ENCODE measurements at regions not wholly inside any gene's neighbourhood (a gene's known extent, or its start where the extent isn't known, plus 50 kb on each side); places are given as distances from the start of the nearest gene placed in this dataset.

DNA sequence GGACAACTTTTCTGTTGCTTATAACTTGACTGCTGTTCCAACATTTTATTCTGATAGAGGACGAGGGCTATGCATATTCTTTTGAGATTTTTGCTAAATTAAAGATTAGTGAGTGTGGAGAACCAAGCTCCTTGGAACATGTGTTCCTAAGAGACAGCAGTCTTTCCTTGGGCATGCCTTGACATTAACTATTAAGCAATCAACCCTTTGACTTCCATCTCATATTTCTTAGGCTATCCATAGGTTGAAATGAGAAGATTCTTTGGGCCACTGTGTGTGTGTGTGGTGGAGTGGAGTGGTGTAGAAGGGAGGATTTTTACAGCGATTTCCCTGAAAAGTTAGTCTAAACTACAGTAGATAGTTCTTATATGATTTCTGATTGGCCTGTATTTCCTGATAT lies 127.4 kb upstream of the POF1B start:
- no peak for TF ChIP-seq POLR2AphosphoS5 (IDR thresholded peaks at IDR 0.05; ENCODE audit: low read depth, low read length)
- no peak for TF ChIP-seq TEAD4 (IDR thresholded peaks at IDR 0.05; ENCODE audit: low read depth, low read length)
- no peak for TF ChIP-seq POLR2A (IDR thresholded peaks at IDR 0.05; ENCODE audit: control extremely low read depth in 1 of 2, low read depth in 2 of 2, low read length in 2 of 2)
- TF ChIP-seq, protein P1, sequence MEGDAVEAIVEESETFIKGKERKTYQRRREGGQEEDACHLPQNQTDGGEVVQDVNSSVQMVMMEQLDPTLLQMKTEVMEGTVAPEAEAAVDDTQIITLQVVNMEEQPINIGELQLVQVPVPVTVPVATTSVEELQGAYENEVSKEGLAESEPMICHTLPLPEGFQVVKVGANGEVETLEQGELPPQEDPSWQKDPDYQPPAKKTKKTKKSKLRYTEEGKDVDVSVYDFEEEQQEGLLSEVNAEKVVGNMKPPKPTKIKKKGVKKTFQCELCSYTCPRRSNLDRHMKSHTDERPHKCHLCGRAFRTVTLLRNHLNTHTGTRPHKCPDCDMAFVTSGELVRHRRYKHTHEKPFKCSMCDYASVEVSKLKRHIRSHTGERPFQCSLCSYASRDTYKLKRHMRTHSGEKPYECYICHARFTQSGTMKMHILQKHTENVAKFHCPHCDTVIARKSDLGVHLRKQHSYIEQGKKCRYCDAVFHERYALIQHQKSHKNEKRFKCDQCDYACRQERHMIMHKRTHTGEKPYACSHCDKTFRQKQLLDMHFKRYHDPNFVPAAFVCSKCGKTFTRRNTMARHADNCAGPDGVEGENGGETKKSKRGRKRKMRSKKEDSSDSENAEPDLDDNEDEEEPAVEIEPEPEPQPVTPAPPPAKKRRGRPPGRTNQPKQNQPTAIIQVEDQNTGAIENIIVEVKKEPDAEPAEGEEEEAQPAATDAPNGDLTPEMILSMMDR (IDR thresholded peaks at IDR 0.05; ENCODE audit: control extremely low read depth in 1 of 3, insufficient read depth in 1 of 3, low read depth in 1 of 3, low read length in 3 of 3): no peak
- no peak for TF ChIP-seq EP300 (IDR thresholded peaks at IDR 0.05; ENCODE audit: borderline replicate concordance in 1 of 2, low read depth in 2 of 2, low read length in 2 of 2)
- TF ChIP-seq JUND (IDR thresholded peaks at IDR 0.05; ENCODE audit: low read length): no peak
- no peak for TF ChIP-seq ASH2L (IDR thresholded peaks at IDR 0.05; ENCODE audit: low read length)
- TF ChIP-seq, protein P2, sequence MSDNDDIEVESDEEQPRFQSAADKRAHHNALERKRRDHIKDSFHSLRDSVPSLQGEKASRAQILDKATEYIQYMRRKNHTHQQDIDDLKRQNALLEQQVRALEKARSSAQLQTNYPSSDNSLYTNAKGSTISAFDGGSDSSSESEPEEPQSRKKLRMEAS (IDR thresholded peaks at IDR 0.05): no peak
- TF ChIP-seq RFX5 (IDR thresholded peaks at IDR 0.05; ENCODE audit: borderline replicate concordance, low read depth, low read length): no peak
- no peak for TF ChIP-seq EZH2 (IDR thresholded peaks at IDR 0.05; ENCODE audit: low read depth, low read length, severe bottlenecking)
